ENCODE measurements at regions not wholly inside any gene's neighbourhood (a gene's known extent, or its start where the extent isn't known, plus 50 kb on each side); places are given as distances from the start of the nearest gene placed in this dataset.

DNA sequence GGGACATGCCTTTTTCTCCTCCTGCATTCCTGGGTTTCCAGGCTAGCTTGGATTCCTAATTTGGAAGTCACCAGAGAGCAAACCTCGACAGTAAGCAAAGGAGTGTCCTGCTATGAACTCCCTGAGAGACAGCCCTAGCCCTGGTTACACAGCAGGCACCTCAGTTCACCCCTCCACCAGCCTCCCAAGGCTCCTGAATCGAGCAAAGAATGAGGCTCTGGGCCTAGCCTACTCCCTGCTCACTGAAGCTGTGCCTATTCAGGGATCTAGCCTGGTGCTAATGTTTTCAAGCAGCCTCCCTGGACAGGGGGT is 66.7 kb upstream of the RMDN2 start:
- DNase-seq (peak in 1 of 2 donors; percentile 64), ATAC-seq (ENCODE audit: low FRiP score) (peak; percentile 85)
- no peaks in the 10 kb centered on the region for H3K9me3 ChIP-seq (ENCODE audit: control insufficient read depth, low read length)
- intact Hi-C loops (cut with DNase I): no loop called here
- peak overlapping the region in 1 of 2 donors; percentile 77 for H3K27ac ChIP-seq (ENCODE audit: low read depth in 1 of 2, low read length in 2 of 2)
- 2 to 4% methylated on average over 2 of the region's 2 CpGs for WGBS, 2 donors
- no peaks in the 10 kb centered on the region for H3K4me1 ChIP-seq (ENCODE audit: control insufficient read depth in 1 of 2, insufficient read depth in 2 of 2, low read length in 2 of 2)
- H3K27me3 ChIP-seq (ENCODE audit: control insufficient read depth in 1 of 2, insufficient read depth in 2 of 2, low read length in 1 of 2): no peaks in the 10 kb centered on the region
- no peak overlapping the region for H3K4me3 ChIP-seq (ENCODE audit: low read length in 2 of 2)
- H3K36me3 ChIP-seq (ENCODE audit: control insufficient read depth in 1 of 2, insufficient read depth in 2 of 2, low read length in 1 of 2): no peaks in the 10 kb centered on the region

DNA sequence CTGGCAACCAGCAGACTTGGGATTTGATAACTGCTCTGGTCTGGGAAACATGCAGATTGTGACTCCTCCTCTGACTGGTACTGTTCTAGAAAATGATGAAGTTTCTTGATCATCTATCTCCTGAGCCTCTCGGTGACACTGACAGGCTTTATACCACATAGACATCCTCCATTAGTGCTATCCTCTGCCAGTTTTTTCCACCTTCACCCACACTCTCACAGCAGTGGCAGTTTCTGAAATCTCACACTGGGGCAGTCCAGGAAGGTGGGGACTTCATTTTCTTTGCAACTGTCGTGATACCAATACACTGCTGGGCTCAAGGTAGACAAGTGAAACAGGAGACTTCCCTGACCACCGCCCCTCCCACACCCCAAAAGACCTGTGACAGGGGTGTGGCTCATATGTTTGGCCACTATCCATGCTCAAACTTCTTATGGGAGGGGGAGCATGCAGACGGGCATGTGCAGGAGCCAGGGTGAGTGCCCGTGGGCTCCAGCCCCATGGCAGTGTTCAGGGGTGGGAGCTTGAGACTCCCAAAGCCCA is 66.3 kb upstream of the RMDN2 start:
- Histone ChIP-seq H3K9me3 (ENCODE audit: control insufficient read depth, low read length) (no peaks in the 10 kb centered on the region), H3K27ac (ENCODE audit: low read depth in 1 of 2, low read length in 2 of 2) (peak overlapping the region in 1 of 2 donors; percentile 77), H3K4me3 (ENCODE audit: low read length in 2 of 2) (no peak overlapping the region), H3K4me1 (ENCODE audit: control insufficient read depth in 1 of 2, insufficient read depth in 2 of 2, low read length in 2 of 2) (no peaks in the 10 kb centered on the region), H3K27me3 (ENCODE audit: control insufficient read depth in 1 of 2, insufficient read depth in 2 of 2, low read length in 1 of 2) (no peaks in the 10 kb centered on the region), H3K36me3 (ENCODE audit: control insufficient read depth in 1 of 2, insufficient read depth in 2 of 2, low read length in 1 of 2) (no peaks in the 10 kb centered on the region)
- DNase-seq (no peak), ATAC-seq (ENCODE audit: low FRiP score) (no peak)
- intact Hi-C loops (cut with DNase I): no loop called here
- 52 to 55% methylated on average over 5 of the region's 5 CpGs for WGBS, 2 donors

DNA sequence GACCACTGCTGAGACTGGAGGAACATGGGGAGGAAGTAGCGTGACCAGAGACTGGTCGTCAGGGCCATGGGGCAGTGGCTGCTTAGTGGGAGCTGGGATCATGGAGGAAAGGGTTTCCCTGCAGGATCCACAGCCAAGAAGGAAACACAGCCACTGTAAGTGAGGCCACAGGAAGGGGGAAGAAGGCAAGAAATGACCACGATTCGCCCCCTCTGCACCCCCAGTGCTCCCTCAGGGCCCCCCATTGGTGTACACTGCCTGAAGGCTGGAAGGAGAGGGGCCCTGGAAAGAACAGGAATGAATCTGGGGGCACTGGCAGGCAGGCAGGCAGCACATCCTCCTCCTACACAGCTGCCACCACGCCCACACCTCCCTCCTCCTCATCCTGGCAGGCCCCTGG is 62.5 kb upstream of the RMDN2 start:
- H3K27ac ChIP-seq (ENCODE audit: low read depth in 1 of 2, low read length in 2 of 2): no peak overlapping the region

DNA sequence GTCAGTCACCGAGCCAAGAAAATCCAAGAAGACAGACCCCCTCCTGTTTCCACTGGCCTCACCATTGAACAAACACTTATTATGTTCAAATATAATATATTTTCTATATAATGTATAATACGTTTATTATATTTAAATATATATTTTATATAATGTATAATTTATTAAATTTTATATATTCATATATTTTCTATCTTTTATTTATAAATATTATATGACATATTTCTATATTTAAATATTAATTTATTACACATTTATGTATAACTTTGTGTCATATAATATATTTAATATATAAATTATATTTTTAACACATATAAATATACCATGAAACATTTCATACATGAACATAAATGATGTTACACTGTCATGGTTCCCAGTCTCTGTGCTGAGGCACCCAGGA is 60.9 kb upstream of the RMDN2 start:
- Histone ChIP-seq H3K4me1 (ENCODE audit: control insufficient read depth in 1 of 2, insufficient read depth in 2 of 2, low read length in 2 of 2) (peaks cover 0 to 4% of the 10 kb centered on the region in 2 donors), H3K36me3 (ENCODE audit: control insufficient read depth in 1 of 2, insufficient read depth in 2 of 2, low read length in 1 of 2) (no peaks in the 10 kb centered on the region), H3K27ac (ENCODE audit: low read depth in 1 of 2, low read length in 2 of 2) (no peak overlapping the region), H3K4me3 (ENCODE audit: low read length in 2 of 2) (no peak overlapping the region), H3K27me3 (ENCODE audit: control insufficient read depth in 1 of 2, insufficient read depth in 2 of 2, low read length in 1 of 2) (no peaks in the 10 kb centered on the region), H3K9me3 (ENCODE audit: control insufficient read depth, low read length) (no peaks in the 10 kb centered on the region)
- WGBS, 2 donors: 93 to 95% methylated on average over 2 of the region's 2 CpGs
- DNase-seq (no peak), ATAC-seq (ENCODE audit: low FRiP score) (no peak)
- intact Hi-C loops (cut with DNase I): no loop called here

More for the DNA sequence above, 62.5 kb upstream of the RMDN2 start:
- Histone ChIP-seq H3K9me3 (ENCODE audit: control insufficient read depth, low read length) (no peaks in the 10 kb centered on the region), H3K4me3 (ENCODE audit: low read length in 2 of 2) (no peak overlapping the region), H3K4me1 (ENCODE audit: control insufficient read depth in 1 of 2, insufficient read depth in 2 of 2, low read length in 2 of 2) (peaks cover 0 to 4% of the 10 kb centered on the region in 2 donors), H3K27me3 (ENCODE audit: control insufficient read depth in 1 of 2, insufficient read depth in 2 of 2, low read length in 1 of 2) (no peaks in the 10 kb centered on the region), H3K36me3 (ENCODE audit: control insufficient read depth in 1 of 2, insufficient read depth in 2 of 2, low read length in 1 of 2) (no peaks in the 10 kb centered on the region)
- intact Hi-C loops (cut with DNase I): no loop called here
- DNase-seq (no peak), ATAC-seq (ENCODE audit: low FRiP score) (no peak)
- 95 to 97% methylated on average over 4 to 5 of the region's 5 CpGs for WGBS, 2 donors

DNA sequence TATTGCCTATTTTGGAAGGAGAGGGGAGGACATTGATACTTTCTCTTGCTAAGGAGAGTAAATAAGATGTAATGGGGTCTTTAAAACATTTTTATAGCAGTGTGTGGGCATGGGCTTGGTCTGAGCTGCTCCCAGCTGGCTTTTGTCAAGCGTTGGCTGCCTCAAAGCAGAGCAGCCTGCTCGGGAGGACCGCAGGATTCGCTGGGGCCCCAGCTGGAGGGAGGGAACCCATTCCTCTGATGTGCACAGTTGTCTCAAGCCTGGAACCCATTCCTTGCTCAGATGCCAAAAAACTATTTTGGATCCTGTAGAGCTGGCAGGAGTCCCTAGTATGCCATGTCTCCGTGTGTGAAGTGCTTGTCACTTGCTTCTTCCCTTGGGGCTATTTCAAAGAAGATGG is 59.4 kb upstream of the RMDN2 start:
- H3K27ac ChIP-seq (ENCODE audit: low read depth in 1 of 2, low read length in 2 of 2): no peak overlapping the region
- H3K9me3 ChIP-seq (ENCODE audit: control insufficient read depth, low read length): no peaks in the 10 kb centered on the region
- 40 to 53% methylated on average over 5 of the region's 5 CpGs for WGBS, 2 donors
- H3K36me3 ChIP-seq (ENCODE audit: control insufficient read depth in 1 of 2, insufficient read depth in 2 of 2, low read length in 1 of 2): no peaks in the 10 kb centered on the region
- no peaks in the 10 kb centered on the region for H3K27me3 ChIP-seq (ENCODE audit: control insufficient read depth in 1 of 2, insufficient read depth in 2 of 2, low read length in 1 of 2)
- H3K4me3 ChIP-seq (ENCODE audit: low read length in 2 of 2): no peak overlapping the region
- H3K4me1 ChIP-seq (ENCODE audit: control insufficient read depth in 1 of 2, insufficient read depth in 2 of 2, low read length in 2 of 2): peaks cover 0 to 4% of the 10 kb centered on the region in 2 donors
- no peak for DNase-seq
- intact Hi-C loops (cut with DNase I): no loop called here
- ATAC-seq (ENCODE audit: low FRiP score): no peak

DNA sequence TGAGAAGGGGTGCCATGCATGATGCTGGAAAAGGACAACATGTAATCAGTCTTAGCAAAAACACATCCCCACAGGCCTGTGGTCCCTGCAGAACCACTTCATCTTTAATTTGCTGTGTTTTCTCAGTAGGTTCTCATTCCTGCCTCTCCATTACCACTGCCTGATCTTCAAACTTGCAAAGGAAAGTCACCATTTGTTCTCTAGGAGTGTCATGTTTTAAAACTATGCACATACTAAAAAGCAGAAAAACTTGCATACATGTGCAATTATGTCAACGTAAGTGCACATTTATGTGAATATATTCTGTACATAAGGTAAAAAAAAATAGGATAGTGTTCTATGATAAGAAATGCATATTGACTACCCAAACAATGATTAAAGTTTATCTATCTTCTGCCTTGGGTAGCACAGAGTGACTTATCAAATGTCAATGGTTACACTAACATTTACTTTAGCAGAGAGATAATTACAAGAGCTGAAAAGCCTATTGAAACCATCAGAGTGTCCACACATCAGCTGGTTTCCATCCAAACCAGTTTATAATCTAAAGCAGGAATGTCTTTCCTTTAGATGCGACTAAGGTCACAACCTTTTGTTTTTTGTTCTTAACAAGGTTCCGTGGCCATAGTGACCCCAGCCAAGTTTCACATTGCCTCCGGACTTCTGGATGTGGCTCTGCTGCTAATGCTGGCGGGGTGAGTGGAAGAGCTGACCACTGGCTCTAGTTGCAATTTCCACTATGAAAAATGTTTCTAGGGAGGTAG is 58.7 kb upstream of the RMDN2 start:
- no peaks in the 10 kb centered on the region for H3K27me3 ChIP-seq (ENCODE audit: control insufficient read depth in 1 of 2, insufficient read depth in 2 of 2, low read length in 1 of 2)
- no peaks in the 10 kb centered on the region for H3K36me3 ChIP-seq (ENCODE audit: control insufficient read depth in 1 of 2, insufficient read depth in 2 of 2, low read length in 1 of 2)
- no peaks in the 10 kb centered on the region for H3K9me3 ChIP-seq (ENCODE audit: control insufficient read depth, low read length)
- peaks cover 0 to 4% of the 10 kb centered on the region in 2 donors for H3K4me1 ChIP-seq (ENCODE audit: control insufficient read depth in 1 of 2, insufficient read depth in 2 of 2, low read length in 2 of 2)
- no peak for DNase-seq
- intact Hi-C loops (cut with DNase I): no loop called here
- no peak for ATAC-seq (ENCODE audit: low FRiP score)
- H3K4me3 ChIP-seq (ENCODE audit: low read length in 2 of 2): no peak overlapping the region
- WGBS, 2 donors: 46 to 75% methylated on average over 5 of the region's 5 CpGs
- no peak overlapping the region for H3K27ac ChIP-seq (ENCODE audit: low read depth in 1 of 2, low read length in 2 of 2)

DNA sequence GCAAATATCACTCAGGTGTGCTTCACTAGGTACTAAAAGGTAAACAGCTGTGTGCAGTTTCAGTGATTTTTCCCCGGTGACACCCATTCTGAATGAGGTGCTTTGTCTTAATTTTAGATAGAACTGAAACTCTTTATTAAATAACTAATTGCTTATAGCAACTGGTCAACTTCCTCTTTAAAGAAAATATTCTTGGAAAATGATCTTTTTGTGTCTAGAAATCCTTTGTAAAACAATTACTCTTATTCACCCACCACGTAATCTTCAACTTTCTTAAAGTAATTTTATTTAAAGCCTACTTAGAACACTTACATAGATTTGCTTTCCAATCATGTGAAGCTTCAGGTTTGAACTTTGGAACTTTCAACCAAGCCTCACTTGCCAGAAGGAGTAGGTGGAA is 57.9 kb upstream of the RMDN2 start:
- no peaks in the 10 kb centered on the region for H3K9me3 ChIP-seq (ENCODE audit: control insufficient read depth, low read length)
- H3K4me1 ChIP-seq (ENCODE audit: control insufficient read depth in 1 of 2, insufficient read depth in 2 of 2, low read length in 2 of 2): peaks cover 0 to 4% of the 10 kb centered on the region in 2 donors
- 93 to 97% methylated on average over 2 of the region's 2 CpGs for WGBS, 2 donors
- intact Hi-C loops (cut with DNase I): no loop called here
- no peaks in the 10 kb centered on the region for H3K36me3 ChIP-seq (ENCODE audit: control insufficient read depth in 1 of 2, insufficient read depth in 2 of 2, low read length in 1 of 2)
- DNase-seq (no peak), ATAC-seq (ENCODE audit: low FRiP score) (no peak)
- H3K4me3 ChIP-seq (ENCODE audit: low read length in 2 of 2): no peak overlapping the region
- H3K27ac ChIP-seq (ENCODE audit: low read depth in 1 of 2, low read length in 2 of 2): no peak overlapping the region
- no peaks in the 10 kb centered on the region for H3K27me3 ChIP-seq (ENCODE audit: control insufficient read depth in 1 of 2, insufficient read depth in 2 of 2, low read length in 1 of 2)

DNA sequence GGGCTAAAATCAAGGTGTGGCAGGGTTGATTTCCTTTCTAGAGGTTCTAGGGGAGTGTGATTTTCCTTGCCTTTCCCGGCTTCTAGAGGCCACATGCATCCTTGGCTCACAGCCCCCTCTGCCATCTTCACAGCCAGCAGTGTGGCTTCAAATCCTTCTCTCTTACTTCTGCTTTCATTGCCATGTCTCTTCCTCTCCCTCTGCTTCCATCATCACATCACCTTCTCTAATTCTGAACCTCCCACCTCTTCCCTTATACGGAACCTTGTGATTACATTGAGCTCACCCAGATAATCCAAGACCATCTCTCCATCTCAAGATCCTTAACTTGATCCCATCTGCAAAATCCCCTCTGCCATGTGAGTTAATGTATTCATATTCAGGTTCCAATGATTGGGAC is 56.2 kb upstream of the RMDN2 start:
- 43 to 46% methylated on average over 2 of the region's 2 CpGs for WGBS, 2 donors
- Histone ChIP-seq H3K27ac (ENCODE audit: low read depth in 1 of 2, low read length in 2 of 2) (no peak overlapping the region), H3K9me3 (ENCODE audit: control insufficient read depth, low read length) (no peaks in the 10 kb centered on the region), H3K4me3 (ENCODE audit: low read length in 2 of 2) (no peak overlapping the region), H3K27me3 (ENCODE audit: control insufficient read depth in 1 of 2, insufficient read depth in 2 of 2, low read length in 1 of 2) (no peaks in the 10 kb centered on the region), H3K4me1 (ENCODE audit: control insufficient read depth in 1 of 2, insufficient read depth in 2 of 2, low read length in 2 of 2) (peaks cover 0 to 4% of the 10 kb centered on the region in 2 donors), H3K36me3 (ENCODE audit: control insufficient read depth in 1 of 2, insufficient read depth in 2 of 2, low read length in 1 of 2) (no peaks in the 10 kb centered on the region)
- ATAC-seq (ENCODE audit: low FRiP score): no peak
- no peak for DNase-seq
- intact Hi-C loops (cut with DNase I): no loop called here

DNA sequence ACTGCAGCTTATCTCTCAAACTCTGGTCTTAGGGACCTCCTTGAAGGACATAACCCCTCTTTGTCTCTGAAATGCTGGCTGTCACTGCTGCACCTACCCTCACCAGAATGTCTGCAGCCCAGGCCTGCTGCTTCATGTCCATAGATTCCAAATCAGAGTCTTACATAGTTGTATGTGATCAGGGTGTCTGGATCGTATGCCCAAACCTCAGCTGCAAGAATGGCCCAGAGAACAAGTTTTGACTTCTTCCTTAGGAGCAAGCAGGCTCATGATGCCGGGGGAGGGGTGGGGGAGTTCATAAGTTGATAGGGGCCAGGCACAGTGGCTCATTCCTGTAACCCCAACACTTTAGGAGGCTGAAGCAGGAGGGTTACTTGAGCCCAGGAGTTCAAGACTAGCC is 55.8 kb upstream of the RMDN2 start:
- no peak overlapping the region for H3K4me3 ChIP-seq (ENCODE audit: low read length in 2 of 2)
- ATAC-seq (ENCODE audit: low FRiP score) (no peak), DNase-seq (no peak)
- H3K36me3 ChIP-seq (ENCODE audit: control insufficient read depth in 1 of 2, insufficient read depth in 2 of 2, low read length in 1 of 2): no peaks in the 10 kb centered on the region
- peak overlapping the region in 1 of 2 donors; percentile 17 for H3K27ac ChIP-seq (ENCODE audit: low read depth in 1 of 2, low read length in 2 of 2)
- no peaks in the 10 kb centered on the region for H3K9me3 ChIP-seq (ENCODE audit: control insufficient read depth, low read length)
- WGBS, 2 donors: 70 to 93% methylated on average over 2 of the region's 2 CpGs
- peaks cover 0 to 4% of the 10 kb centered on the region in 2 donors for H3K4me1 ChIP-seq (ENCODE audit: control insufficient read depth in 1 of 2, insufficient read depth in 2 of 2, low read length in 2 of 2)
- H3K27me3 ChIP-seq (ENCODE audit: control insufficient read depth in 1 of 2, insufficient read depth in 2 of 2, low read length in 1 of 2): no peaks in the 10 kb centered on the region
- intact Hi-C loops (cut with DNase I): no loop called here

Data from aorta (tissue), 5 donors.